Right lobe of liver (tissue), 4 donors: ENCODE measurements at regions not wholly inside any gene's neighbourhood (a gene's known extent, or its start where the extent isn't known, plus 50 kb on each side); places are given as distances from the start of the nearest gene placed in this dataset.

Experiments used
- POLR2A ChIP-seq: fragments of 450-650 bp; IDR thresholded peaks from one replicate; pipeline ENCODE4 v1.6.1; 2017; ENCODE audit warnings: antibody characterized with exemption, mild to moderate bottlenecking
- TF ChIP-seq, protein P1 (sequence below), 4 donors: fragments of 200-600 bp in 3 of 4; fragments of 450-650 bp in 1 of 4; IDR thresholded peaks; one replicate each; pipeline versions ENCODE4 v1.5.1 to v1.8.0; 2016 to 2022; ENCODE audit warnings: antibody characterized with exemption in 4 of 4, mild to moderate bottlenecking in 2 of 4
- donor health status: DM: no; HTN: no; CAD: no.
- donor health status: DM: no; HTN: no; CAD: no.
- donor health status: DM: no; HTN: yes; CAD: no.

DNA sequence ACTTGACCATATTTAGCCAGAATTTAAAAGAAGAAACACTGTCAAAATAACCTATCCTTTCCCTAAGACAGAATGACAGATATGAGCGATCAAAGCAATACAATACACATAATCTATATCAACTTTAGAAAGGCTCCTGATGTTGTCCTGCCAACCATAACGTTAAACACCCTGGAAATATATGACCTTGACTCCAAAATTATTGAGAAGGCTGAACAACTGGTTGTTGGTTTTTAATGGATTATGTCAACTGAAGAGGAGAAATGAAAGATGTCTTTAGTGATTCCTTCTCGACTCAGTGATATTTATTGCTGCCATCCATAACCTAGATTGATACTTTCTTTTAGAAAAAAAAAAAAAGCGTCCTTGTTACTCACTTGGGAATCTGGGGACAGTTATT lies 957.2 kb downstream of the SLITRK1 start:
- TF ChIP-seq, protein P1, sequence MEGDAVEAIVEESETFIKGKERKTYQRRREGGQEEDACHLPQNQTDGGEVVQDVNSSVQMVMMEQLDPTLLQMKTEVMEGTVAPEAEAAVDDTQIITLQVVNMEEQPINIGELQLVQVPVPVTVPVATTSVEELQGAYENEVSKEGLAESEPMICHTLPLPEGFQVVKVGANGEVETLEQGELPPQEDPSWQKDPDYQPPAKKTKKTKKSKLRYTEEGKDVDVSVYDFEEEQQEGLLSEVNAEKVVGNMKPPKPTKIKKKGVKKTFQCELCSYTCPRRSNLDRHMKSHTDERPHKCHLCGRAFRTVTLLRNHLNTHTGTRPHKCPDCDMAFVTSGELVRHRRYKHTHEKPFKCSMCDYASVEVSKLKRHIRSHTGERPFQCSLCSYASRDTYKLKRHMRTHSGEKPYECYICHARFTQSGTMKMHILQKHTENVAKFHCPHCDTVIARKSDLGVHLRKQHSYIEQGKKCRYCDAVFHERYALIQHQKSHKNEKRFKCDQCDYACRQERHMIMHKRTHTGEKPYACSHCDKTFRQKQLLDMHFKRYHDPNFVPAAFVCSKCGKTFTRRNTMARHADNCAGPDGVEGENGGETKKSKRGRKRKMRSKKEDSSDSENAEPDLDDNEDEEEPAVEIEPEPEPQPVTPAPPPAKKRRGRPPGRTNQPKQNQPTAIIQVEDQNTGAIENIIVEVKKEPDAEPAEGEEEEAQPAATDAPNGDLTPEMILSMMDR (IDR thresholded peaks at IDR 0.05), result no peak
- no peak for TF ChIP-seq POLR2A
